ENCODE measurements at regions not wholly inside any gene's neighbourhood (a gene's known extent, or its start where the extent isn't known, plus 50 kb on each side); places are given as distances from the start of the nearest gene placed in this dataset.
"Not testable (repeated sequence)": the region's sequence is repeated elsewhere in the genome, so short reads cannot be mapped to it uniquely, and the experiment has no call there.

DNA sequence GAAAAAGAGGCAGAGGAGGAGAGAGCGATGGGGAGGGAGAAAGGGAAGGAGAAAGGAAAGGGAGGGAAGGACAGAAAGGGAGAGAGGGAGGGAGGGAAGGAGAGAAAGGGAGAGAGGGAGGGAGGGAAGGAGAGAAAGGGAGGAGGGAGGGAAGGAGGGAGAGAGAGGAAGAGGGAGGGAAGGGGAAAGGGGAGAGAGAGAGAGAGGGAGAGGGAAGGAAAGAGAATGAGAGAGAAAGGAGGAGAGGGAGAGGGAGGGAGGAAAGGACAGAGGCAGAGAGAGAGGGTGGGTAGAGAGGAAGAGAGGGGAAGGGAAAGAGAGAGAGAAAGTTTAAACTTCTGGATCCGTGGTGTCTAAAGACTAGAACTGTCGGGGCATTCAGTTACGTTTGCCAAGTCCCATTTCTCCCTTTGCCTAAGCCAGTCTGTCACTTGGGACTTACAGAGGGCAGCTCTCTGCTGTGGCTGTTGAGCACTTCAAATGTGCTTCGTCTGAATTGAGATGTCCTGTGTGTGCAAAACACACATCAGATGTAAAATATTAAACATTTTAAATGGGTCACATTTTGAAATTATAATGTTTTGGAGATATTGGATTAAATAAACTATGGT lies 62.6 kb downstream of the PLXNA1 start:
- no peak for DNase-seq

DNA sequence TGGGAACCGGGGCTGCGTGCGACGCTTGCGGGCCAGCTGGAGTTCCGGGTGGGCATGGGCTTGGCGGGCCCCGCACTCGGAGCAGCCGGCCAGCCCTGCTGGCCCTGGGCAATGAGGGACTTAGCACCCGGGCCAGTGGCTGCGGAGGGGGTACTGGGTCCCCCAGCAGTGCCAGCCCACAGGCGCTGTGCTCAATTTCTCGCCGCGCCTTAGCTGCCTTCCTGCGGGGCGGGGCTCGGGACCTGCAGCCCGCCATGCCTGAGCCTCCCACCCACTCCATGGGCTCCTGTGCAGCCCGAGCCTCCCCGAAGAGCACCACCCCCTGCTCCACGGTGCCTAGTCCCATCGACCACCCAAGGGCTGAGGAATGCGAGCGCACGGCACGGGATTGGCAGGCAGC lies 63.8 kb downstream of the PLXNA1 start:
- DNase-seq: not testable (repeated sequence)

DNA sequence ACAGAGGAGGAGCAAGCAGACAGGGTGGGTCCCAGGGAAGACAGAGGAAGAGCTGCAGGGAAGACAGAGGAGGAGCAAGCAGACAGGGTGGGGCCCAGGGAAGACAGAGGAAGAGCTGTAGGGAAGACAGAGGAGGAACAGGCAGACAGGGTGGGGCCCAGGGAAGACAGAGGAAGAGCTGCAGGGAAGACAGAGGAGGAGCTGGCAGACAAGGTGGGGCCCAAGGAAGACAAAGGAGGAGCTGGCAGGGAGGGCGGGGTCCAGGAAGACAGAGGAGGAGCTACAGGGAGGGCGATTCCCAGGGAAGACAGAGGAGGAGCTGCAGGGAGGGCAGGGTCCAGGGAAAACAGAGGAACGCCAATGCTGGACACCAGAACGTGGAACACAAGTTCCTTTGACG lies 66.5 kb downstream of the PLXNA1 start:
- DNase-seq: no peak

DNA sequence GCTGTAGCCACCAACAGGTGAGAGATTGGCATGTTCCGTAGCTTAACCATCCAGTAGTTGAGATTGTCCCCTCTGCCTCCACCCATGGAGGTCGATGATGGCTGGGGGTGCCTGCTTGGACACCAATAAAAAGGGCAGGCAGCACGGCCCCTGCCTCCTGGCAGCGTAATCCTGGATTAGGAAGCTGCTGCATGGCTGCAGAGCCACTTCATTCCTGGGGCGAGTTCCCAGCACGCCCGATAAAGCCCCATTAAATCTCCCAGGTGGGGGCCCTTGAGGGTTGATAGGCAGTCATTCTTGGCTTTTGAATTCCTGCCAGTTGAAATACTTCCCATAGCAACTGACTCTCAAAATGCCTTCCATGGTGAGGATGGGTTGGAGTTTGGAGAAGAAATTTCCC lies 67.8 kb downstream of the PLXNA1 start:
- no peak for DNase-seq

DNA sequence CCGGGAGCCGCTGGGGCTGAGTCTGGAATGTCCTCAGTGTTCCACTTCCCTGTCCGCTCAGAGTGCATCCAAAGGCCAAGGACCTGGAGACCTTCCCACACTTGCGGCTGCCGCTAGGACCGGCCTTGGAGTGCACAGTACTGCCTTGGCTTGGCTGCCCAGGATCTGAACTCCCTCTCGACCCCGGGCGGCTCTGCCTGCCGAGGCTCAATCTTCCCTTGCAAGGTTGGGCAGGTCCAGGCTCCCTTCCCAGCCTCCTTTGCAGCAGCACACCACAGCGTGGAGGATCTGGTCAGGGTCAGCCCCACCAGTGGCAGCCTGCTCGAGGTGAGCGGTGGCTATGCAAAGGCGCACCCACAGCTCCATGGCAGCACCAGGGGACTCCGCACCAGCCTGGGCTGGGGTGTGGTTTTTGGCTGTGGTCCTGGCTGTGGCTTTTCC lies 69.2 kb downstream of the PLXNA1 start:
- peak in 3 of 51 donors; percentile 4 to 20 (median 14) for DNase-seq

DNA sequence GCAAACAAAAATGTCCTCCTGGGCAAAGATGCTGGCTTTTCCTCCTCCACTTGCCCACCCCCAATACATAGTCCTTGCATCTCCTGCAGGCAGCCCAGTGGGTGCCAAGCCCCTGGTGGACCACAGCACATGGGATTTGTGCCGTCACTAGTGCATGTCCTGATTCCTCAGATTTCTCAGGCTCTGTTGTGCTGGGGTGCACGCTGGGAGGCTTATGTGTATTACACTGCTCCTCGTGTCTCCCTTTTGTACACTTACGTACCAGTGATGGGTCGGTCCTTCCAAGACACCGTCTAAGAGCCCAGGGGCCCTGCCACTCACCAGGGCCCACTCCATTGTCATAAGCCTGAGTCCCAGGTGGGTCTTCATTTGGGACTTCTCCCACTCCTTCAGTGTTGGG lies 70.1 kb downstream of the PLXNA1 start:
- DNase-seq: no peak

DNA sequence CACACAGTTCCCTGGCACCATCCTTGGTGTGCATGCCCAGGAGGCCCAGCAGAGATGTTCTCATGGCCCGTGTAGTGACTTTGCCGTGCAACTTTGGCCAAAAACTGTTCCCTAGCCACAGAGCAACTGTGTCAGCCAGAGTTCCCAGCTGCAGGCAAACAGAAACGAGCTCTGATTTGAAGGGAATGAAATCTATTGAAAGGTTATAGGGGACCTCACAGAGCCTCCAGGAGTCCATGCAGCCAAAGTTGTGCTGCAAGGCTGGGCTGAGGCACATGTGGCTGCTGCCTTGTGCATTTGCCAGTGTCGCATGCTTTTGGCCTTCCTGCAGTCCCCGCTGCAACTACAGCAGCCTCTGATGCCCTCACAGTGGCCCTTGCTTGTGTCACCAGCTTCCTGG lies 70.5 kb downstream of the PLXNA1 start:
- DNase-seq: no peak

DNA sequence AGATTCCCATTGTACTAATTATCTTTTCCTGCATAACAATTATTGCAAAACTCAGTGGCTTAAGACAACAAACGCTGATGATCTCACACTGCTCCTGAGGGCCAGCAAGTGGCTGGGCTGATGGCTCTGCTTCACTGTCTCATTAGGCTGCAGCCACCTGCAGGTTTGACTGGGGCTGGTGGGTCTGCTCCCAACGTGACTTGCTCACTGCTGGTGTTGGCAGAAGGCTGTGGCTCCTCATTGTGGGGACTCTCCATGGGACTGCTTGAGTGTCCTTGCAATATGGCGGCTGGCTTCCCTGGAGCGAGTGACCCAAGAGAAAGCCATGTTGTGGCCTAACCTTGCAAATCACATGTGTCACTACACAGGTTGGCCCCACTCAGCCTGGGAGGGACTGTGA lies 71.1 kb downstream of the PLXNA1 start:
- DNase-seq: no peak

DNA sequence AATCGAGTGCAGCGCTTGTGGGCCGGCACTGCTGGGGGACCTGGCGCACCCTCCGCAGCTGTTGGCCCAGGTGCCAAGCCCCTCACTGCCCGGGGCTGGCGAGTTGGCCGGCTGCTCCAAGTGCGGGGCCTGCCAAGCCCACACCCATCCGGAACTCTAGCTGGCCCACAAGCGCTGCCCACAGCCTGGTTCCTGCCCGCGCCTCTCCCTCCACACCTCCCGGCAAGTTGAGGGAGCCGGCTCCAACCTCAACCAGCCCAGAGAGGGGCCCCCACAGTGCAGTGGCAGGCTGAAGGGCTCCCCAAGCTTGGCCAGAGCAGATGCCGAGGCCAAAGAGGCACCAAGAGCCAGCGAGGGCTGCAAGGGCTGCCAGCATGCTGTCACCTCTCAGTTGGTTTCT lies 73.4 kb downstream of the PLXNA1 start:
- DNase-seq: no peak

DNA sequence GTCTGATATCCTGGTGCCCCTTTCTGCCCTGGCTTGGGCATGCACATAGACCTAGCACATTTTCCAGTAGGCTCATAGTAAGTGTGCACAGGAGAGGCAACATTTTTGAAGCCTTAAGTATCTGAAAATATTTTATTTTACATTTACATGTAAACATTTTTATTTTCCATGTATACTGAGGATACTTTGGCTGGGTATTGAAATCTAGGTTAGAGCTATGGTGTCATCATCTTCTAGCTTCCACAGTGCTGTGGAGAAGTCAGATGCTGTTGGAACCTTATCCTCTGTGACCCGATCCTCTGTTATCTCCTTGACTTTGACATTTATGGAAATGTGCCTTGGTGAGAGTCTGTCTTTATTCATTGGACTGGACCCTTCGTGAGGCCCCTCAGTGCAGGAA lies 74.1 kb downstream of the PLXNA1 start:
- no peak for DNase-seq

DNA sequence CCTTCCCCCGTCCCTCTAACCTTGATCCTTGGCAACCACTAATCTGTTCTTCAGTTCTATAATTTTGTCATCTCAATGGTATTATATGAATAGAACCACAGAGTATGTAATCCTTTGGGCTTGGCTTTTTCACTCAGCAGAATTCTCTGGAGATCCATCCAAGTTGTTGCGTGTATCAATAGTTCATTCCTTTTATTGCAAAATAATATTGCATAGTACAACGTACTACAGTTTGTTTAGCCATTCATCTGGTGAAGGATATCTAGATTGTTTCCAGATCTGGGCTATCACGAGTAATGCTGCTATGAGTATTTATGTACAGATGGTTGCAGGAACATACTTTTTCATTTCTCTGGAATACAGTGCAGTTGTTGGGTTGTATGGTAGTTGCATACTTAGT lies 76.2 kb downstream of the PLXNA1 start:
- DNase-seq: no peak

DNA sequence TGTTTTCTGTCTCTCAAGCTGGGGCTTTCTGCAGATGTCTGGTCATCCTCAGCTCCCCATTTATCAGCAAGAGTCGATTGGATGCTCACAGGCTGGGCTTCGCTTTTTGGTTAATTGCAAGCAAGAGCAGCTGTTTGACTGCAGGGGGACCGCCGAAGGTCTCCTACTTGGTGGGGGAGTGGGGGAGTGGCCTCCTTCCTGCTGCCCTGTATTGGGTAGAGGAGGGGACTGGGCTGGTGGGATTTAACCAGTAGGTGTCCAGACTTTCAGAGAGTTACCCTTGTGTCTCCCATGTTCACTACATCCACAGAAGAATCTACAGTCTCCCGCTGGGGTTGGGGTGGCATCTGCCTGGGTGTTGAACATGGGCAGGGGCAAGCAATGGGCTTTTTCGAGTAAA lies 78.7 kb downstream of the PLXNA1 start:
- no peak for DNase-seq

DNA sequence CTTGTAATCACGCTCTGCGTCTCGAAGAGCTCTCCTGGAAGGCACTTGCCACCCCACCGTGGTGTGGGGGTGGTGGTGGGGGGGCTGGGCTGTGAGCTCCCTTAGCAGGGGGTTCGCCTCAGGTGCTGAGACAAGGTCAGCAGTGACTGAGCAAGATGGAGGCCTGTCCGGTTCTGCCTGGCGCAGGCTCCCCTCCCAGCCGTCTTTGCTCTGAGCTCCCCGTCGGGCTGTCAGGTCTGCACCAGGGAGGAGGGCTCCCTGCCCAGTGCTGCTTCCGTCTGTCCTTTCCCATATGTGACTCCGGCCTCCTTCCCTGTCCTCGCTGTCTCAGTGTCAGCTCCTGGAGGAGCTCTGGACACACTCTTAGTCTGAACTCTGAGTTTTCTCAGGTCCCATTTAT lies 80.0 kb downstream of the PLXNA1 start:
- DNase-seq: no peak

DNA sequence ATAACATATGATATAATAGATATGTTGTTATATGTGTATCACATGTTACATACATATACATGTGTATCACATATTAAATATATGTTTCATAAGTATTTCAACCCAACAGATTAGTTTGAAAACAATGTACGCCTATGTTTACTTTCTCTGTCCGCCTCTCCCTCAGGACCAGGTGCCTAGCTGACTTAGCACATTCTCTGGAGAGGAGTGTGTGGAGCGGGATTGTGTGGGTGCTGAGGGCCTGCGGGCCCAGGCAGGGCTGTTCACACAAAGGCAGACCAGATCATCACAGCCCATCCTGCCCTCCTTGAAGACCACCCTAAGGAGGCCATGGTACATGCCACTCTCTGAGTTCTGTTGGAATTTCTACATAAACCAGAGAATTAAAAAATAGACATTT lies 81.0 kb downstream of the PLXNA1 start:
- DNase-seq: no peak

DNA sequence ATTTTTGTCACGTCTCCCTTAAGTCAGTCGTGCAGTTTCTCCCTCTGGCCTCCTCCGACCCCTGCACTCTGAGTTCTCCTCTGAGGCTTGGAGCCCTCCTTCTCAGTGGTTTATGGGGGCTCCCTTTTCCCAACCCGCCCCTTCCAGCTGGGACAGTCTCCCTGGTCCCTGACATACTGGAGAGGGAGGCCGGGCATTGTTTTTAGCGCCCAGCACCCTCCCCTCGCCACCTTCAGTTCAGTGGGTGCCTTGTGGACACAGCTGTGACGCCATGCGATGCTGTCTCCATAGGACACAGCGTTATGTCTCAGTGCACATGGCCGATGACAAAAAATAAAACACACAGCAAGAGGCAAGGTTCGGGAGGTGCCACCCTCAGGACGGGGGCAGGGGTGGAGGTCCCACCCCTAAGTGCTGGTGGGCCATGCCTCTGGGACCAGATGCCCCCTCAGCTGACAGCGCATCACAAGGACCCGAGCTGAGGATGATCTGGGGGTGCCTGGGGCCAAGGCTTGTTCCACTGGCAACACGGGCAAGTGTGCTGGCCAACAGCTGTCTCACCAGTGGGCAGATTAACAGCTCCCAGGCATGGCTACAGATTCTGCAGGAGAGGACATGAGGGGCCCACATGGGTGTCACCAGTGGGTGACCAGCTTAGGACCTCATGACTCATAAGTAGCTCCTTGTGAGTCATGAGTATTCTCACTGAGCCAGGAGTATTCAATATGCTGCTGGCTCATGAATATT lies 81.6 kb downstream of the PLXNA1 start:
- no peak for DNase-seq

DNA sequence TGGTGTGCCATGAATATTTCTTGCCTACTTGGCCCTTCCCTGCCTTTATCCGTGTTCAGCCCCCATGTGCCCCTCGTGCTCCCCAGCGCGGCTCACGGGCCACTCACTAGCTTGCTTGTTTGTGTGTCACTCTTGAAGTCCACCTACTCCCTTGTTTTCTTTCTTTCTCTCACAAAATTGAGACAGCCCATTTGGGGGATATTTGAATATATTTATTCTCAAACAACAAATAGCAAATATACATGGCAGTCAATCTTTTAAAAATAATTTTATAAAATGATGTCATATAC lies 82.2 kb downstream of the PLXNA1 start:
- no peak for DNase-seq

DNA sequence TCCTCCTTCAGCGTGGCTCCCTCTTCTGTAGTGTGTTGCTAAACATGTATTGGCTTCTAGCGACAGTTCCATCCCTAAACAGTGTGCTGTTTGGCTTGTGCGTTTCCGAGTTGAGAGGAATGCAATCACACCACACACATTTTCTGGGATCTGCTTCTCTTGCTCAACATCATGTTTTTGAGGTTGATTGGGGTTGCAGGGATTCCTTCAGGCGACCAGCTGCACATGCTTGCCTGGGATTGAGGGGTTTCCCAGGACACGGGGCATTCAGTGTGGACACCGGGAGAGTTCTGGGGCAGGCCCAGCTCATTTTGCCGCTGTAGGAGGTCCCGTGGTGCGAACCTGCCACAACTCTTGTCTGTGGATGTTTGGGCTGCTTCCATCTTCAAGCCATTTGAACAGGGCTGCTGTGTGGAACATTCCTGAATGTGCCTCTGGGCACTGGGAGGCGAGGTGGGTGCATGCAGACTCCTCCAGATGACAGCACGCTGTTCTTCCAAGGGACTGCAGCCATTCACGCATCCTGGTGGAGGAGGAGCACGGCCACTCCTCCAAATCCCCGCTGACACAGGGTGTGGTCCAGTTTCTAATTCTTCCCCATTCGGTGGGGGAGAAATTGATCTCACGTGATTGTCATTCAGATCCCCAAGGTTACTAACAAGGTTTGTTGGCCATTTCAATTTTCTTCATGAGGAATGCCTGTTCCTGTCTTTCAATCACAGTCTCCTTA lies 82.8 kb downstream of the PLXNA1 start:
- DNase-seq: peak in 7 of 51 donors; percentile 14 to 60 (median 24)

DNA sequence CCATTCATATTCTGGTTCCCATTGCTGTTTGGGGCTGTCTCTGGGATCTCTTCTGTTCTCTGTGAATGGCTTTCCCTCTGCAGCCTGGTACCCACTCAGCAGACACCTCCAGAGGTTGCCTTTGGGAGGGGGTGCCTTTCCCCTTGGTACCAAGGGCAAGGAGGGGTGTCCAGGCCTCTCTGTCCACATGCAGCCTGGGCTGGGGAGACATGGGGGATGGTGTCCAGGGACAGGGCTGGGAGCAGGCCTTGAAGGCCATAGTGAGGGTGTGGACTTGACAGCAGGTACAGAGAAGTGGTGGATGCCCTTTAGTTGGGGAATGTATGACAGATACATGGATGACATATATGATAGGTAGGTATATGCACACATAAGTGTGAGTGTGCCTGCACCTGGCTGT lies 83.7 kb downstream of the PLXNA1 start:
- DNase-seq: no peak

DNA sequence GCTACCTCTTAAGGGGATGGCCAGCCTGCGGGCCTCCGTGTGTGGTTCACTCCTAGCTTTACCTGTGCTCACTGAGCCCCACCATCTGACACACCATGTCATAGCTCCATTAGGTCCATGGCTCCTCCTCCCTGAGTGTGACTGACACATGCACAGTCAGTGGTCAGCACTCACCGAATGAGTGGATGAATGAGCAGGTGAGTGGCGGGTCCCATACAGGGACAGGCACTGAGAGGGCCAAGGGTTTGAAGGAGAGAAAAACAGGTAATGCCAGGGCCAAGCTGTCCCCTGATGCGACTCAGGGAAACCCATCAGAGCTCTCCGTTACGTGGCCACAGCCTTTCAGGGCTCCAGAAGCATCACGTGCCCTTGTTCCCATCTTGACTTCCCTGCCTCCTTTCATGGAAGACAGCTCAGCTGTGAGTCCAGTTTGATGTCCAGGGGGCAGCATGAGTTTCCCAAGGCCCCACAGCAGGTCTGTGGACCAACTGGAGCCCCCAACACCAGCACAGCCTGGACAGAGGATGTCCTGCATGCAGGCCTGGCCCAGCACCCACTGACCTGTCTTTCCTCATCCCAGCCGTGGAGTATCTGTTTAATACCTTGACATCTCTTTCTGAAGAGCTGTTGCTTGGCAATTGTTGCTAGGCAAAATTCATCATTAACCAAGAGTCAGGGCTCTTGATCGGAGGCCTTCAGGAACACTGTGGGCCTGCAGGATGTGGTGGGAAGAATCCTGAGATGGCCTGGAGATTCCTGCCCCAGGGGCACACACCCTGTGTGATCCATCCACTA lies 84.4 kb downstream of the PLXNA1 start:
- peak in 6 of 51 donors; percentile 12 to 41 (median 27) for DNase-seq

DNA sequence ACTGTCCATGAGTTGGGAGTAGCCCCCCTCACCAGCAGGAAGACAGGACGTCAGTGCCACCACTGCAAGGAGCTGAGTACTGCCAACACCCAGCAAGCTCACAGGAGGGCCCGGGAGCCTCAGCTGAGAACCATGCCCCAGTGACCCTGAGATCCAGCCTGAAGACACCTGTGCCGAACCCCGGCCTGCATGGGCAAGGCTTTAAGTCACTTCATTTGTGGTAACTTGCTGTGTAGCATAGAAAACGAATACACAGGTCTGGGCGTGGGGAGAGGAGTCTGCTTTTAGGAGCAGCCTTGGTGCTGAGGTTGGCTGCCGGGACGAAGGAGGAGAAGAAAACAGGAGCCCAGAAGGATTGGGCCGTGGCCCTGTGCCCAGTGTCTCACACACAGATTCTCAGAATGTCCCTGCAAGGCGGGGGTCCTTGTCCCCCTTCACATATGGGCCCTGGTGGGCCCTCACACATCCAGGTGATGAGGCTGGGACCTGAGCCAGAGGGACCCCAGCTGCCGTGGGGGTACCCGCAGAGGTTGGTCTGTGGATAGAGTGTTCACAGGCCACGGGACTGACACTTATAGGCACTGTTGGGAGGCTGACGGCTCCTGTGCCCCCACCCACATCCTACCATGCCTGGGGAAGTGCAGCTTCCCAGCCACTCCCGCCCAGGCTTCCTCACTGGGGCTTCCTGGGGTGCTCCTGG lies 85.3 kb downstream of the PLXNA1 start:
- no peak for DNase-seq

DNA sequence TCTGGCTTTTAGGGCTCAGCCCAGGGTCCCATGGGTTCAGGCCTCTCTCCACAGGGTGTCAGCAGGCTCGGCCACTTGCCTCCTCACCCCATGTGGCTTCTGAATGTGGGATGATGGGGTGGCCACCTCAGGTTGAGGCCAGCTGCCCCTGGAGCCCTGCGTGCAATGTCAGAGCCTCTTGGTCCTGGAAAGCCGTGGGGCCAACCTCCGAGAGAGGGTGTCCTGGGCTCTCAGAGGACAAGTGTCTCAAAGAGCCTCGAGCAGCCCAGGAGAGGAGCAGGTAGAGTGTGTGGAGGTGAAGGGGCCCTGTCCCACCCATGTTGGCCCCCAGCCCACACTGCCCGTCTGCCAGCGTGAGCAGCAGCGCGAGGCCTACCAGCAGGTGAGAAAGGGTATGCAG lies 86.0 kb downstream of the PLXNA1 start:
- DNase-seq: no peak
